ENCODE measurements at regions not wholly inside any gene's neighbourhood (a gene's known extent, or its start where the extent isn't known, plus 50 kb on each side); places are given as distances from the start of the nearest gene placed in this dataset.

GRCh38 chr12:28057856-28058615, 85.5 kb upstream of the PTHLH start:
- TF ChIP-seq CTCF (IDR thresholded peaks at IDR 0.05; ENCODE audit: low read depth, low read length) = no peak
- Histone ChIP-seq H3K36me3 (no peaks in the 10 kb centered on the region), H3K4me1 (no peaks in the 10 kb centered on the region), H3K27me3 (no peaks in the 10 kb centered on the region), H3K9me3 (no peaks in the 10 kb centered on the region), H3K4me3 (ENCODE audit: low read depth, low read length) (no peak overlapping the region)
- DNase-seq = no peak

GRCh38 chr12:28059220-28059619, 86.7 kb upstream of the PTHLH start:
- no peak for DNase-seq
- no peaks in the 10 kb centered on the region for H3K9me3 ChIP-seq
- no peaks in the 10 kb centered on the region for H3K4me1 ChIP-seq
- no peak for TF ChIP-seq CTCF (IDR thresholded peaks at IDR 0.05; ENCODE audit: low read depth, low read length)
- H3K4me3 ChIP-seq (ENCODE audit: low read depth, low read length) = no peak overlapping the region
- no peaks in the 10 kb centered on the region for H3K36me3 ChIP-seq
- H3K27me3 ChIP-seq = no peaks in the 10 kb centered on the region

GRCh38 chr12:28059668-28060067, 87.1 kb upstream of the PTHLH start:
- DNase-seq = no peak
- Histone ChIP-seq H3K4me1 (no peaks in the 10 kb centered on the region), H3K36me3 (no peaks in the 10 kb centered on the region), H3K9me3 (no peaks in the 10 kb centered on the region), H3K4me3 (ENCODE audit: low read depth, low read length) (no peak overlapping the region), H3K27me3 (no peaks in the 10 kb centered on the region)
- TF ChIP-seq CTCF (IDR thresholded peaks at IDR 0.05; ENCODE audit: low read depth, low read length) = no peak

GRCh38 chr12:28060871-28061270, 88.3 kb upstream of the PTHLH start:
- Histone ChIP-seq H3K27me3 (no peaks in the 10 kb centered on the region), H3K9me3 (no peaks in the 10 kb centered on the region), H3K4me1 (no peaks in the 10 kb centered on the region), H3K4me3 (ENCODE audit: low read depth, low read length) (no peak overlapping the region), H3K36me3 (no peaks in the 10 kb centered on the region)
- TF ChIP-seq CTCF (IDR thresholded peaks at IDR 0.05; ENCODE audit: low read depth, low read length) = no peak
- no peak for DNase-seq

GRCh38 chr12:28063355-28063880, 90.9 kb upstream of the PTHLH start:
- Histone ChIP-seq H3K9me3 (no peaks in the 10 kb centered on the region), H3K36me3 (no peaks in the 10 kb centered on the region), H3K27me3 (no peaks in the 10 kb centered on the region), H3K4me1 (no peaks in the 10 kb centered on the region), H3K4me3 (ENCODE audit: low read depth, low read length) (no peak overlapping the region)
- no peak for DNase-seq
- TF ChIP-seq CTCF (IDR thresholded peaks at IDR 0.05; ENCODE audit: low read depth, low read length) = no peak

- no peak for TF ChIP-seq CTCF (IDR thresholded peaks at IDR 0.05; ENCODE audit: low read depth, low read length)
- H3K9me3 ChIP-seq = no peaks in the 10 kb centered on the region
Observed at GRCh38 chr12:28065374-28065773, 92.8 kb upstream of the PTHLH start.

More at GRCh38 chr12:28065374-28065773, 92.8 kb upstream of the PTHLH start:
- no peak overlapping the region for H3K4me3 ChIP-seq (ENCODE audit: low read depth, low read length)
- no peaks in the 10 kb centered on the region for H3K4me1 ChIP-seq
- H3K36me3 ChIP-seq = no peaks in the 10 kb centered on the region
- DNase-seq = no peak
- H3K27me3 ChIP-seq = no peaks in the 10 kb centered on the region

Measured in BE2C (cell line).